ENCODE measurements at regions not wholly inside any gene's neighbourhood (a gene's known extent, or its start where the extent isn't known, plus 50 kb on each side); places are given as distances from the start of the nearest gene placed in this dataset.

- H3K4me1 ChIP-seq = peaks cover 0 to 20% (median 6%) of the 10 kb centered on the region in 3 donors
- 29 to 39% methylated on average over 3 to 4 of the region's 12 CpGs for WGBS, 2 donors (ENCODE audit: low coverage in 1 of 2)
- H3K27me3 ChIP-seq = peaks cover 5% of the 10 kb centered on the region
- TF ChIP-seq EP300 (IDR thresholded peaks at IDR 0.05) (no peak), POLR2AphosphoS5 (IDR thresholded peaks at IDR 0.05) (no peak), CTCF (IDR thresholded peaks at IDR 0.05) (no peak), POLR2A (IDR thresholded peaks at IDR 0.05) (no peak)
- no peak overlapping the region for H3K4me3 ChIP-seq
- no peaks in the 10 kb centered on the region for H3K9me3 ChIP-seq
- no peaks in the 10 kb centered on the region for H3K36me3 ChIP-seq
- ATAC-seq = peak; percentile 13
- H3K27ac ChIP-seq = peak overlapping the region in 2 of 4 donors; percentile 30 to 35
Measured at GRCh38 chr5:68534131-68534940, 318.8 kb downstream of the PIK3R1 start.

GRCh38 chr5:68534956-68535520 is 319.5 kb downstream of the PIK3R1 start:
- TF ChIP-seq POLR2A (IDR thresholded peaks at IDR 0.05) (no peak), CTCF (IDR thresholded peaks at IDR 0.05) (no peak), POLR2AphosphoS5 (IDR thresholded peaks at IDR 0.05) (no peak), EP300 (IDR thresholded peaks at IDR 0.05) (no peak)
- peak; percentile 13 for ATAC-seq
- H3K27ac ChIP-seq = no peak overlapping the region
- no peak overlapping the region for H3K4me3 ChIP-seq
- no peaks in the 10 kb centered on the region for H3K9me3 ChIP-seq
- H3K36me3 ChIP-seq = no peaks in the 10 kb centered on the region
- 77 to 85% methylated on average over 7 to 8 of the region's 8 CpGs for WGBS, 2 donors (ENCODE audit: low coverage in 1 of 2)
- H3K4me1 ChIP-seq = peaks cover 0 to 20% (median 6%) of the 10 kb centered on the region in 3 donors
- H3K27me3 ChIP-seq = peaks cover 8% of the 10 kb centered on the region

GRCh38 chr5:68538814-68539420 is 323.4 kb downstream of the PIK3R1 start:
- 100% methylated on average over 1 to 4 of the region's 6 CpGs for WGBS, 2 donors (ENCODE audit: low coverage in 1 of 2)
- Histone ChIP-seq H3K4me1 (peaks cover 0 to 8% (median 0%) of the 10 kb centered on the region in 3 donors), H3K9me3 (no peaks in the 10 kb centered on the region), H3K36me3 (no peaks in the 10 kb centered on the region), H3K27ac (no peak overlapping the region), H3K4me3 (no peak overlapping the region), H3K27me3 (peaks cover 8% of the 10 kb centered on the region)
- no peak for TF ChIP-seq POLR2A (IDR thresholded peaks at IDR 0.05)
- TF ChIP-seq EP300 (IDR thresholded peaks at IDR 0.05) = no peak
- TF ChIP-seq POLR2AphosphoS5 (IDR thresholded peaks at IDR 0.05) = no peak
- TF ChIP-seq CTCF (IDR thresholded peaks at IDR 0.05) = no peak
- no peak for ATAC-seq

- WGBS, 2 donors (ENCODE audit: low coverage in 1 of 2) = 74 to 87% methylated on average over 8 to 9 of the region's 9 CpGs
- no peak for TF ChIP-seq CTCF (IDR thresholded peaks at IDR 0.05)
- no peak for TF ChIP-seq EP300 (IDR thresholded peaks at IDR 0.05)
- no peak for TF ChIP-seq POLR2AphosphoS5 (IDR thresholded peaks at IDR 0.05)
- no peak for TF ChIP-seq POLR2A (IDR thresholded peaks at IDR 0.05)
- H3K36me3 ChIP-seq = no peaks in the 10 kb centered on the region
- no peak overlapping the region for H3K4me3 ChIP-seq
- ATAC-seq = no peak
- no peaks in the 10 kb centered on the region for H3K9me3 ChIP-seq
- H3K4me1 ChIP-seq = no peaks in the 10 kb centered on the region
- H3K27me3 ChIP-seq = peaks cover 8% of the 10 kb centered on the region
- H3K27ac ChIP-seq = no peak overlapping the region
Measured at GRCh38 chr5:68540798-68541590, 325.4 kb downstream of the PIK3R1 start.

Measured in gastroesophageal sphincter (tissue), 4 donors.